PFSK-1 (cell line): ENCODE measurements at regions not wholly inside any gene's neighbourhood (a gene's known extent, or its start where the extent isn't known, plus 50 kb on each side); places are given as distances from the start of the nearest gene placed in this dataset.

Experiments used
- POLR2AphosphoS5 ChIP-seq: IDR thresholded peaks from 2 replicates; pipeline ENCODE4 v1.6.1; 2012; ENCODE audit warnings: low read depth, mild to moderate bottlenecking, control low read depth, low read length, moderate library complexity
- SIN3A ChIP-seq: IDR thresholded peaks from 2 replicates; pipeline ENCODE4 v1.6.1; 2012; ENCODE audit warnings: mild to moderate bottlenecking, low read length, moderate library complexity, borderline replicate concordance; ENCODE audit not compliant: insufficient read depth

- TF ChIP-seq SIN3A (no peak), POLR2AphosphoS5 (no peak)
Measured at GRCh38 chr3:14289590-14290461, 111.2 kb downstream of the LSM3 start.
